ENCODE measurements at regions not wholly inside any gene's neighbourhood (a gene's known extent, or its start where the extent isn't known, plus 50 kb on each side); places are given as distances from the start of the nearest gene placed in this dataset.

DNA sequence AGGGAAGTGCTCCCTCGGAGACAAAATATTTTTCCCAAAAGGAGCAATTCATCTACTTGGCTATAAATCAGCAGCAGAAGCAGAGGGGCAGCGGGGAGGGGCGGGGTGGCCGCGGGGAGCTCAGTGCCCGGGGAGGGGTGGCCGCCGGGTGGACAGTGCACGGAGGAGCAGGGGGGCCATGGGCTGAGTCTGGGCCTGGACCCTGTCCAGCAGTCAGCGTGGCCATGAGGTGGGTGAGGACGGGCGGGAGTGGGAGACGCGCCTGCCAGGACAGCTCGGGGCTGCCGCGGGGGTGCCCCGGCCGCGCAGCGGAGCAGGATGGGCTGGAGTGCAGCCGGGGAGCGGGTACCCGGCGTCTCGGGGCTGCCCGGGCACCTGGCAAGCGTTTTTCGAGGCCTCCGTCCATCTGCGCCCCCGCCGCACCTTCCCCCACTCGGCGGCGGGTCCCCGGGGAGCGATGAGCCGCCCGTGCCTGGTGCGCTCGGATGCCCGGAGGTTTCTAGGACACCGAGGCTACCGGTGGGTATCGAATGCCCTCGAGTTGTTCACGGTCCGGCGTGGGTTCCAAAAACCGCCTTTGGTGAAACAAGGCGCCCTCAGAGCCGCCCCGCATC lies 229.5 kb downstream of the THBS2 start:
- TF ChIP-seq POLR2AphosphoS5 (IDR thresholded peaks at IDR 0.05; ENCODE audit: low read depth, low read length), result no peak
- no peak for TF ChIP-seq REST (IDR thresholded peaks at IDR 0.05; ENCODE audit: low read depth, low read length)
- no peak for TF ChIP-seq TEAD4 (IDR thresholded peaks at IDR 0.05; ENCODE audit: borderline replicate concordance, insufficient read depth)
